ENCODE measurements at regions not wholly inside any gene's neighbourhood (a gene's known extent, or its start where the extent isn't known, plus 50 kb on each side); places are given as distances from the start of the nearest gene placed in this dataset.

DNA sequence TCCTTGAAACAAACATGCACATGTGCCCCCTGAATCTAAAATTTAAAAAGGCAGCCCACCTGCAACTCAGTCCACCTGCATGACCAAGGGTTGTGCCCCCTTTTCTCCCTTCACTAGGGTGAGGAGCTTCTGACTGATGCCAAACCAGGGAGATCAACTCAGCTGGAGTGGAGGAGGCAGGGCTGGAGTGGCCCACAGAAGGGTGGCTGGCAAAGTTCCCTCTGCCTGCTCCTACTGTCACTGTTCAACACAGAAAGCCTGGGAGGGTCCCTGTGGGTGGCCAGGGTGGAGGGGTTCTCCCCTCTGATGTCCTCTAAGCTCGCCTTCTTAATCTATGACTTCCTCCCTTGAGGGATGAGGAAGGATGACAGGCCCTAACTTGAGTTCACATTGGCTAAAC lies 55.7 kb upstream of the ANTXRL start:
- no peak overlapping the region for H2AFZ ChIP-seq (ENCODE audit: low read length)
- H3K9ac ChIP-seq (ENCODE audit: low read length): no peak overlapping the region
- H3K4me1 ChIP-seq (ENCODE audit: insufficient read depth, low read length, severe bottlenecking): no peaks in the 10 kb centered on the region
- no peak overlapping the region for H3K4me2 ChIP-seq (ENCODE audit: low read length)
- no peaks in the 10 kb centered on the region for H4K20me1 ChIP-seq (ENCODE audit: insufficient read depth, low read length)
- H3K27ac ChIP-seq (ENCODE audit: low read depth, low read length, poor library complexity, severe bottlenecking): no peak overlapping the region
- H3K27me3 ChIP-seq (ENCODE audit: insufficient read depth, low read length): no peaks in the 10 kb centered on the region
- H3K9me3 ChIP-seq (ENCODE audit: low read length): 0 out of 2 replicates have a peak, but pooled peaks cover 4% of the 10 kb centered on the region
- TF ChIP-seq, protein P1, sequence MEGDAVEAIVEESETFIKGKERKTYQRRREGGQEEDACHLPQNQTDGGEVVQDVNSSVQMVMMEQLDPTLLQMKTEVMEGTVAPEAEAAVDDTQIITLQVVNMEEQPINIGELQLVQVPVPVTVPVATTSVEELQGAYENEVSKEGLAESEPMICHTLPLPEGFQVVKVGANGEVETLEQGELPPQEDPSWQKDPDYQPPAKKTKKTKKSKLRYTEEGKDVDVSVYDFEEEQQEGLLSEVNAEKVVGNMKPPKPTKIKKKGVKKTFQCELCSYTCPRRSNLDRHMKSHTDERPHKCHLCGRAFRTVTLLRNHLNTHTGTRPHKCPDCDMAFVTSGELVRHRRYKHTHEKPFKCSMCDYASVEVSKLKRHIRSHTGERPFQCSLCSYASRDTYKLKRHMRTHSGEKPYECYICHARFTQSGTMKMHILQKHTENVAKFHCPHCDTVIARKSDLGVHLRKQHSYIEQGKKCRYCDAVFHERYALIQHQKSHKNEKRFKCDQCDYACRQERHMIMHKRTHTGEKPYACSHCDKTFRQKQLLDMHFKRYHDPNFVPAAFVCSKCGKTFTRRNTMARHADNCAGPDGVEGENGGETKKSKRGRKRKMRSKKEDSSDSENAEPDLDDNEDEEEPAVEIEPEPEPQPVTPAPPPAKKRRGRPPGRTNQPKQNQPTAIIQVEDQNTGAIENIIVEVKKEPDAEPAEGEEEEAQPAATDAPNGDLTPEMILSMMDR (IDR thresholded peaks at IDR 0.05; ENCODE audit: low read length): no peak
- no peak for TF ChIP-seq EZH2 (IDR thresholded peaks at IDR 0.05; ENCODE audit: borderline replicate concordance, low read length)
- H3F3A ChIP-seq (ENCODE audit: insufficient read depth, low read length): no peaks in the 10 kb centered on the region
- H3K4me3 ChIP-seq (ENCODE audit: low read depth, low read length, poor library complexity, severe bottlenecking): no peak overlapping the region
- H3K36me3 ChIP-seq (ENCODE audit: insufficient read depth, low read length): no peaks in the 10 kb centered on the region; the same call in 1 of the 2 replicates
- H3K9me2 ChIP-seq (ENCODE audit: low read depth, low read length): no peaks in the 10 kb centered on the region
- no peaks in the 10 kb centered on the region for H3K79me2 ChIP-seq (ENCODE audit: insufficient read depth, low read length)

DNA sequence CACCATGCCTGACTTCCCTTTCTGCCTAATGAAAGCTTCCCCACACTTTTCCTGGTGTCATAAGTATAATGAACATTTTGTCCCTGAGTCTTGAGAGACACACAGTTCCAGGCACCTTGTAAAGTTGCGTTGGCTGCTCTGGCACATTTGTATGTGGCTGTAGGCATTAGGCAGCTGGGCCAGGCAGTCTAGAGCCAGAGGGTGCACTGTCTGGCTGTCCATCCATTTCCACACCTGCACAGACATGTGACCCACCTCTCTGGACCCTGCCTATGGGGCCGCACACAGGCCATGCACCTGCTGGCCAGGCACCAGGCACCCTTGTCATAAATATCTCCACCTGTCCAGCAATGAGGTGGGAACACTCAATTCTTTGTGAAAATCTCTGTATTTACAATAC lies 54.7 kb upstream of the ANTXRL start:
- Histone ChIP-seq H3K36me3 (ENCODE audit: insufficient read depth, low read length) (no peaks in the 10 kb centered on the region; the same call in 1 of the 2 replicates), H3K9me3 (ENCODE audit: low read length) (0 out of 2 replicates have a peak, but pooled peaks cover 4% of the 10 kb centered on the region), H3K79me2 (ENCODE audit: insufficient read depth, low read length) (no peaks in the 10 kb centered on the region), H3K27ac (ENCODE audit: low read depth, low read length, poor library complexity, severe bottlenecking) (no peak overlapping the region), H3K4me2 (ENCODE audit: low read length) (no peak overlapping the region), H3K9me2 (ENCODE audit: low read depth, low read length) (no peaks in the 10 kb centered on the region), H4K20me1 (ENCODE audit: insufficient read depth, low read length) (no peaks in the 10 kb centered on the region), H2AFZ (ENCODE audit: low read length) (no peak overlapping the region), H3K27me3 (ENCODE audit: insufficient read depth, low read length) (no peaks in the 10 kb centered on the region), H3K9ac (ENCODE audit: low read length) (no peak overlapping the region), H3K4me1 (ENCODE audit: insufficient read depth, low read length, severe bottlenecking) (no peaks in the 10 kb centered on the region), H3F3A (ENCODE audit: insufficient read depth, low read length) (no peaks in the 10 kb centered on the region), H3K4me3 (ENCODE audit: low read depth, low read length, poor library complexity, severe bottlenecking) (no peak overlapping the region)
- TF ChIP-seq, protein P1 (IDR thresholded peaks at IDR 0.05; ENCODE audit: low read length): no peak
- no peak for TF ChIP-seq EZH2 (IDR thresholded peaks at IDR 0.05; ENCODE audit: borderline replicate concordance, low read length)

DNA sequence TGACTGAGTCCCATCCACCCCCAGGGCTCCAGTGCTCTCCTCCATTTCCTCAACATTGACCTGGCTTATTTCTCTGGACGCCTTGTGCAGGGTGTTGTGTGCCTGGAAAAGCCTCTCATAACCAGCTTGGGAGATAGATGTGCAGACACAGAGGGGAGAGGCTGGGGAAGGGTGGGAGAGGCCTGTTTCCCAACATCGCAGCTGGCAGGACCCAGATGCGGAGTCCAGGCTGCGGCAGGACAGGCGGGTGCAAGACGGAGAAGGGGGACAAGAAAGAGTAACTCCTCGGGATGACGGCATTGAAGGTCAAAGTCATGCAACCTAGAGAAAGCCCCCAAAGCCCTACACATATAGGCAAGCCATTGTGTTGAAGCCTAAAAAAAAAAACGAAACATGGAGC lies 54.1 kb upstream of the ANTXRL start:
- H3K79me2 ChIP-seq (ENCODE audit: insufficient read depth, low read length): no peaks in the 10 kb centered on the region
- no peak overlapping the region for H3K4me3 ChIP-seq (ENCODE audit: low read depth, low read length, poor library complexity, severe bottlenecking)
- H4K20me1 ChIP-seq (ENCODE audit: insufficient read depth, low read length): no peaks in the 10 kb centered on the region
- H3K9ac ChIP-seq (ENCODE audit: low read length): no peak overlapping the region
- H3K9me3 ChIP-seq (ENCODE audit: low read length): 0 out of 2 replicates have a peak, but pooled peaks cover 4% of the 10 kb centered on the region
- H3K36me3 ChIP-seq (ENCODE audit: insufficient read depth, low read length): no peaks in the 10 kb centered on the region; the same call in 1 of the 2 replicates
- TF ChIP-seq, protein P1 (IDR thresholded peaks at IDR 0.05; ENCODE audit: low read length): no peak
- no peak for TF ChIP-seq EZH2 (IDR thresholded peaks at IDR 0.05; ENCODE audit: borderline replicate concordance, low read length)
- no peak overlapping the region for H3K27ac ChIP-seq (ENCODE audit: low read depth, low read length, poor library complexity, severe bottlenecking)
- no peak overlapping the region for H2AFZ ChIP-seq (ENCODE audit: low read length)
- no peaks in the 10 kb centered on the region for H3K9me2 ChIP-seq (ENCODE audit: low read depth, low read length)
- H3K27me3 ChIP-seq (ENCODE audit: insufficient read depth, low read length): no peaks in the 10 kb centered on the region
- H3F3A ChIP-seq (ENCODE audit: insufficient read depth, low read length): no peaks in the 10 kb centered on the region
- H3K4me1 ChIP-seq (ENCODE audit: insufficient read depth, low read length, severe bottlenecking): no peaks in the 10 kb centered on the region
- H3K4me2 ChIP-seq (ENCODE audit: low read length): no peak overlapping the region
